Spleen (tissue), 7 donors: ENCODE measurements at regions not wholly inside any gene's neighbourhood (a gene's known extent, or its start where the extent isn't known, plus 50 kb on each side); places are given as distances from the start of the nearest gene placed in this dataset.

ENCODE experiments used
- POLR2AphosphoS5 ChIP-seq, 3 donors: sonication (generic); formaldehyde crosslinking; IDR thresholded peaks; one replicate each; pipeline ENCODE4 v1.5.1; 2017; ENCODE audit warnings: antibody characterized with exemption in 3 of 3
- TF ChIP-seq, protein P1 (sequence below), 11 experiments: fragments of 200-600 bp in 7 of 11; fragments of 450-650 bp in 4 of 11; sonication (generic) in 4 of 11; IDR thresholded peaks in 8 of 11; conservative IDR thresholded peaks in 3 of 11; 1 replicate in 7 of 11; 2 replicates in 4 of 11; pipeline versions ENCODE4 v1.4.0 to v1.8.0; 2016 to 2021; ENCODE audit warnings: antibody characterized with exemption in 11 of 11, inconsistent platforms in 4 of 11, mild to moderate bottlenecking in 1 of 11
- donor health status: DM: no; HTN: no; CAD: no; lungs with moderate emphysema.
- donor health status: DM: no; HTN: no; CAD: no.
- donor health status: DM: no; HTN: no; CAD: no.

DNA sequence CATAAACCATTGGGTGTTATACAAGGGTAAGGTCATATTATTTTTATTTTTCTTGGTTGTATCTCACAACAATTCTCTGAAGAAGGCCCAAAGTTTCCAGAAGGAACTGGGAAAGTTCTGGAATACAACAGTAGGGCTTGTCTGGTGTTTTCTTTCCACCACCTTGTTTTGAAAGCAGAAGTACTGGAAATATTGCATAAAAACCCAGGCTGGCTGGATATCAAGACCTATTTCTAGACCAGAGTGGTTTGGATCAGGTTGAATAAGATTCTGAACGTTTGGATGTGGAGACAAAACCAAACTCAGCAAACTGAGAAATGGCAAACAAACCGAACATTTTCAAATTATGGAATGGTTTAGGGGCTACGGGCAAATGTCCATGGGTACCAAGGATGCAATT lies 182.6 kb upstream of the FZD8 start:
- TF ChIP-seq, protein P1, sequence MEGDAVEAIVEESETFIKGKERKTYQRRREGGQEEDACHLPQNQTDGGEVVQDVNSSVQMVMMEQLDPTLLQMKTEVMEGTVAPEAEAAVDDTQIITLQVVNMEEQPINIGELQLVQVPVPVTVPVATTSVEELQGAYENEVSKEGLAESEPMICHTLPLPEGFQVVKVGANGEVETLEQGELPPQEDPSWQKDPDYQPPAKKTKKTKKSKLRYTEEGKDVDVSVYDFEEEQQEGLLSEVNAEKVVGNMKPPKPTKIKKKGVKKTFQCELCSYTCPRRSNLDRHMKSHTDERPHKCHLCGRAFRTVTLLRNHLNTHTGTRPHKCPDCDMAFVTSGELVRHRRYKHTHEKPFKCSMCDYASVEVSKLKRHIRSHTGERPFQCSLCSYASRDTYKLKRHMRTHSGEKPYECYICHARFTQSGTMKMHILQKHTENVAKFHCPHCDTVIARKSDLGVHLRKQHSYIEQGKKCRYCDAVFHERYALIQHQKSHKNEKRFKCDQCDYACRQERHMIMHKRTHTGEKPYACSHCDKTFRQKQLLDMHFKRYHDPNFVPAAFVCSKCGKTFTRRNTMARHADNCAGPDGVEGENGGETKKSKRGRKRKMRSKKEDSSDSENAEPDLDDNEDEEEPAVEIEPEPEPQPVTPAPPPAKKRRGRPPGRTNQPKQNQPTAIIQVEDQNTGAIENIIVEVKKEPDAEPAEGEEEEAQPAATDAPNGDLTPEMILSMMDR (IDR thresholded peaks at IDR 0.05 in 8 of 11, conservative IDR thresholded peaks at IDR 0.05 in 3 of 11), result no peak
- TF ChIP-seq POLR2AphosphoS5 (IDR thresholded peaks at IDR 0.05), result no peak
